Fibroblast of the aortic adventitia (primary cell): ENCODE measurements at regions not wholly inside any gene's neighbourhood (a gene's known extent, or its start where the extent isn't known, plus 50 kb on each side); places are given as distances from the start of the nearest gene placed in this dataset.

Experiments
- DNase-seq: peaks from one replicate; pipeline ENCODE4 v3.0.0-alpha.2; 2010; ENCODE audit warnings: low read depth
- H3K4me3 ChIP-seq: 2 replicates; pipeline ENCODE4 v1.5.1; 2011; ENCODE audit warnings: low read depth, mild to moderate bottlenecking, control low read depth, low read length, moderate library complexity
- TF ChIP-seq, protein P1 (sequence below): IDR thresholded peaks from 2 replicates; pipeline ENCODE4 v1.5.1; 2011; ENCODE audit warnings: mild to moderate bottlenecking, low read length, control low read depth, inconsistent platforms; ENCODE audit not compliant: insufficient read depth

DNA sequence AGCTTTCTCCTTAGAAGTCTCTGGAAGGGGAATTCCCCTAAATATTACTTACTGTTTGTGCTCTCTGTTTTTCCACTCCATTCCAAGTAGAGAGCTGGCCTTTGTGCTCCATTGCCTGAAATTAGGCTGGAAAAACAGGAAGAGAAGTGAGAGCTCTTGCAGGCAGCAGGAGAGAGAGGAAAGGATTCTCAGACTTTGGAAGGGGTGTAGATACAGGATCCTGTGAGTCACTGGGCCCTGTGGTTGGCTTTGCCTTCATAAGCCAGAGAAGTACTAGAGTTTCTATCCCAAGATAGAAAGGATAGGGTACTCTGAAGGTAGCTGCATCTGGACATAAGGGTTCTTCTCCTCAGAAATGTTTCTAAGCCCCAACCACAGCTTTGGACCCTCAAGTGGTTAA is 188.9 kb downstream of the CMPK2 start:
- TF ChIP-seq, protein P1, sequence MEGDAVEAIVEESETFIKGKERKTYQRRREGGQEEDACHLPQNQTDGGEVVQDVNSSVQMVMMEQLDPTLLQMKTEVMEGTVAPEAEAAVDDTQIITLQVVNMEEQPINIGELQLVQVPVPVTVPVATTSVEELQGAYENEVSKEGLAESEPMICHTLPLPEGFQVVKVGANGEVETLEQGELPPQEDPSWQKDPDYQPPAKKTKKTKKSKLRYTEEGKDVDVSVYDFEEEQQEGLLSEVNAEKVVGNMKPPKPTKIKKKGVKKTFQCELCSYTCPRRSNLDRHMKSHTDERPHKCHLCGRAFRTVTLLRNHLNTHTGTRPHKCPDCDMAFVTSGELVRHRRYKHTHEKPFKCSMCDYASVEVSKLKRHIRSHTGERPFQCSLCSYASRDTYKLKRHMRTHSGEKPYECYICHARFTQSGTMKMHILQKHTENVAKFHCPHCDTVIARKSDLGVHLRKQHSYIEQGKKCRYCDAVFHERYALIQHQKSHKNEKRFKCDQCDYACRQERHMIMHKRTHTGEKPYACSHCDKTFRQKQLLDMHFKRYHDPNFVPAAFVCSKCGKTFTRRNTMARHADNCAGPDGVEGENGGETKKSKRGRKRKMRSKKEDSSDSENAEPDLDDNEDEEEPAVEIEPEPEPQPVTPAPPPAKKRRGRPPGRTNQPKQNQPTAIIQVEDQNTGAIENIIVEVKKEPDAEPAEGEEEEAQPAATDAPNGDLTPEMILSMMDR: no peak
- H3K4me3 ChIP-seq: no peak overlapping the region
- DNase-seq: no peak

DNA sequence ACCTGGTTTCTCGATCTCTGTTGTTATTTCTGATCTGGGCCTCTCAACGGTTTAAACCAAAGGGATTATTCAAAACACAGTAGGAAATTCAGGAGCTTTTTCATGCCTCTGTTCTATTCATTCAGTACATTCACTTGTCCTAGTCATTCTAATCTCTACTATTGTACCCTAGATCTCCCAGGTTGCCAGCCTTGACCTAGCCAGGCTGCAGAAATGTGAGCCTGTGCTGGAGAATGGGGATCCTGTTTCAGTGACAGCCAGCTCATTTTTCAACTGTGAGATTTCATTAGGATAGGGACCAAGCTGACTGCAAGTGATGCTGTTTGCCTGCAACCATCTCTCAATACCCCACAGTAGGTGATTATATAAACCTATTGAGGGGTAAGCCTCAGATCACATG is 186.2 kb downstream of the CMPK2 start:
- TF ChIP-seq, protein P1: no peak
- H3K4me3 ChIP-seq: no peak overlapping the region
- DNase-seq: no peak

DNA sequence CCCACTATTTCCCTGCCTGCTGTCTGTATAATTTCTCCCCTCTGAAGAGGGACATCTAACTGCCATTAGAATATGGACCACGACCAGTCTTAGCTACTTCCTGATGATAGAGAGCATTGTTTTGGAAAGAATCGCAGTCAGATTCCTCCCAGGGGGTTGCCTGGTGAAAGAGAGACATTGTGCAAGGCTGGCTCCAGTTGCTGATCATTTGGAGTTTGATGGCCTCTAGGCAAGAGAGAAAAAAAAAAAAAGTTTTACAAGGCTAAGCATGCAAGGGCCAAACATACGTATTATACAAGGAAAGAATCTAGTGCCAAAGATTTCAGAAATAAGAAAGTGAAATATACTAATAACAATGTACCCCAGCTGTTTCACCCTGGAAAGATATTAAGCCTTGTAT is 182.2 kb downstream of the CMPK2 start:
- no peak for DNase-seq
- H3K4me3 ChIP-seq: no peak overlapping the region
- TF ChIP-seq, protein P1: no peak

DNA sequence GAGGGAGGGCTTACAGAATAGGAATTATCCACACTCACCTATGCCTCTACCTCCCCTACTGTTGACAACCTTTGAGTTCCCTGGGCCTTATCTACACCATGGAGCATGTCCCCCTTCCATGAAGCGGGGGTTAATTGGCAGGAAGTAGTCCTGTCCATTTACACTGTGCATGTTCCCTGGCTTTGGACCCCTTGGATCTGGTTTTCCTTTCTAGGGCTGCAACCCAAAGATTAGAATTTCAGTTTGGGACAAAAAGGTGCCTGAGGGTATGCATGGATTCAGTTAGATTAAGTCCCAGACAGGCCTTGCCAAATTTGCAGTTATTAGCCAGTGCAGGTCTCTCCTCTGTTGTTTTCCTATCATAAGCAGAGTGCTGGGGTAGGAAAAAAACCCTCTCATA is 180.3 kb downstream of the CMPK2 start:
- TF ChIP-seq, protein P1: no peak
- no peak overlapping the region for H3K4me3 ChIP-seq

DNA sequence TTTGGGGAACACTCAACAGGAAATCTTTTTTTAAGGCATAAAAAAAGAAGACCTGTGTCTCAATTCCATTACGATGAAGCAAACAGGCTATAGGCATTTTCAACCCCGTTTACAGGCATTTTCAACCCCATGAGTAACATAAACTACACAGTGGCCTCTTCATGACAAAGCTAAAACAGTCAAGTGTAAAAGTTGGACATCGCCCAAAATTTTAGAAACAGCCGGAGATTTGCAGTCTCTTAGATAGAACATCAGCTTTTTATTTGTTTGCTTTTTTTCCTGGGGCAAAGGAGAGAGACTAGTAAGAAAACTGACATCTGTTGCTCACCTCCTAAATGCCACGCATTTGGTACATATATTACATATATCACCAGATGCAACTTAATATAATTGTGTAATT is 173.7 kb downstream of the CMPK2 start:
- no peak for DNase-seq
- no peak overlapping the region for H3K4me3 ChIP-seq
- TF ChIP-seq, protein P1: no peak

More for the DNA sequence above, 180.3 kb downstream of the CMPK2 start:
- DNase-seq: no peak

DNA sequence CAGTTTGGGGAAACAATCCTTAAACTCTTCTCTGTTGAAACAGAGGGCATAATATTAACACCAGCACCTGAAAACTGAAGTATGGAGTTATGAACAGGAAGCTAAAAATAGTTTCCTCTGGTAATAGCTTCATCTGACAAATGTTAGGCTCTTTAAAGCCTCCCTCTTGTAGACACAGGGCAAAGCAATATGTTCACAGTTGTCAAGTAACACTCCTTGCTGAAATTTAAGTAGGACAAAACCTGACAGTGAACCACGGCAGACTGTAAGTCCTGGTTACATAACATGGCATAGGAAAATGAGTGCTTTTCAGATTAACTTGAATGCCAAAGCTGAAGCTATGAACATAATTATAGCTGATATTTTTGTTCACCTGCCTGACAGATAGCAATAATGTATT is 172.9 kb downstream of the CMPK2 start:
- no peak for DNase-seq
- no peak overlapping the region for H3K4me3 ChIP-seq
- TF ChIP-seq, protein P1: no peak

DNA sequence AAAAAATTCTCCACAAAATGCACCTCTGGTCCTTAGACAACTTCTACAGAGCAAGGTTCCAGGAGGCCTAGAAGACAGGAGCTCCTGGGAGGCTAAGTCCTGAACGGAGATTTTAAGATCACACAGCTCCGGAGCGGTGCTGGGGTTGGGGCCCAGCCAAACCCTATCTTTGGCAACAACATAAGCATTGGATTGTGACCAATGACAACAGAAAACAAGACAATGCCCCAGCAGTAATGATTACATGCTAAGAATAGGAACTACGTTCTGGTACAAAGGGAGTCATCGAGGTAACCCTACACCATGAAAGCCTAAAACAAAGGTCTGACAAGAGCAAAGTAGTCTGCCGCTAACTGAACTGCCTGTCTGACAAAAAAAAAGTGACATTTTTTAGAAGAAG is 171.2 kb downstream of the CMPK2 start:
- TF ChIP-seq, protein P1: no peak
- DNase-seq: no peak
- H3K4me3 ChIP-seq: no peak overlapping the region
